ENCODE measurements at regions not wholly inside any gene's neighbourhood (a gene's known extent, or its start where the extent isn't known, plus 50 kb on each side); places are given as distances from the start of the nearest gene placed in this dataset.

DNA sequence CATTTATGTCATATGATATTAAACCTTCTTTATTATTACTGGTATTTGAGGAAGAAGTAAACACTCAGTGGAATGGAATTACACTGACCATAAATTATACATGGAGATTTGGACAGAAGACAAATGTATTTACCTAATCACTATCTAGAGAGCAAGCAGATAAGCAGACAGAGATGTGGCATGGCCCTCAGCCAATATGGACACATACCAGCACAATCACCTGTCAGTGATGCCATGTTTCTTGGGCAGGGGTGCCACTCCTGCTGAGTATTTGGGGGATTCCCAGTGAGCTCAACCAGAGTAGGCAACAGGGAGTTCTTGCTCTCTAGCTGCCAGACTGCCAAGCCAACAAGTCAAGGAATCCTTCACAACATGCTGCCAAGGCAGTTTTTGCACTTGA lies 866.3 kb upstream of the LRRN3 start:
- Histone ChIP-seq H4K20me1 (ENCODE audit: insufficient read depth, low read length) (no peaks in the 10 kb centered on the region), H3K4me3 (ENCODE audit: low read length) (no peak overlapping the region), H3K9me2 (replicated peaks; ENCODE audit: insufficient read depth, low read length) (no peaks in the 10 kb centered on the region), H3K4me2 (ENCODE audit: low read depth, low read length) (no peak overlapping the region), H3K27ac (ENCODE audit: low read length) (no peak overlapping the region), H3K36me3 (replicated peaks; ENCODE audit: insufficient read depth, low read length) (no peaks in the 10 kb centered on the region), H3K4me1 (ENCODE audit: low read length) (no peaks in the 10 kb centered on the region), H3K27me3 (replicated peaks; ENCODE audit: insufficient read depth, low read length) (no peaks in the 10 kb centered on the region), H3K79me2 (ENCODE audit: low read length) (no peaks in the 10 kb centered on the region), H3K9ac (ENCODE audit: low read length) (no peak overlapping the region), H2AFZ (ENCODE audit: low read length) (no peak overlapping the region), H3K9me3 (replicated peaks; ENCODE audit: insufficient read depth, low read length) (no peaks in the 10 kb centered on the region), H3F3A (ENCODE audit: insufficient read depth, low read length) (no peaks in the 10 kb centered on the region)
- DNase-seq = no peak
- TF ChIP-seq, protein P1, sequence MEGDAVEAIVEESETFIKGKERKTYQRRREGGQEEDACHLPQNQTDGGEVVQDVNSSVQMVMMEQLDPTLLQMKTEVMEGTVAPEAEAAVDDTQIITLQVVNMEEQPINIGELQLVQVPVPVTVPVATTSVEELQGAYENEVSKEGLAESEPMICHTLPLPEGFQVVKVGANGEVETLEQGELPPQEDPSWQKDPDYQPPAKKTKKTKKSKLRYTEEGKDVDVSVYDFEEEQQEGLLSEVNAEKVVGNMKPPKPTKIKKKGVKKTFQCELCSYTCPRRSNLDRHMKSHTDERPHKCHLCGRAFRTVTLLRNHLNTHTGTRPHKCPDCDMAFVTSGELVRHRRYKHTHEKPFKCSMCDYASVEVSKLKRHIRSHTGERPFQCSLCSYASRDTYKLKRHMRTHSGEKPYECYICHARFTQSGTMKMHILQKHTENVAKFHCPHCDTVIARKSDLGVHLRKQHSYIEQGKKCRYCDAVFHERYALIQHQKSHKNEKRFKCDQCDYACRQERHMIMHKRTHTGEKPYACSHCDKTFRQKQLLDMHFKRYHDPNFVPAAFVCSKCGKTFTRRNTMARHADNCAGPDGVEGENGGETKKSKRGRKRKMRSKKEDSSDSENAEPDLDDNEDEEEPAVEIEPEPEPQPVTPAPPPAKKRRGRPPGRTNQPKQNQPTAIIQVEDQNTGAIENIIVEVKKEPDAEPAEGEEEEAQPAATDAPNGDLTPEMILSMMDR (IDR thresholded peaks at IDR 0.05; ENCODE audit: low read length) = no peak
- no peak for TF ChIP-seq EZH2phosphoT487 (IDR thresholded peaks at IDR 0.05; ENCODE audit: low read length)

DNA sequence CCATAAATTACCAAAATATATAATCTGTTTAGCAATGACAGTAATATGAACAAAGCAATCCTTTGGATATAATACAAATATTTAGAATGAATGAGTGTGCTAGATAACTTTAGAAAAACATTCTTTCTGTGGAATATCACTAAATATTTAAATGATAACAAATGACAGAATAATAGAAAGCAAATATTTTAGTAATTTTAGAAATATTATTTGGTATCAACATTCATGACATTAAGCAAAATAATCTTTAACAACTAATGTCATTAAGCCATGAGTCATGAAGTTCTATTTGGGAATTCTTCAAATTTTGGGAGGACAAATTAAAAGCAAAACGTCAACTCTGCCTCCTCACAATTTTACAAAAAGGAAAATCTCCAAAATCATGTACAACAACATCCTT lies 844.8 kb upstream of the LRRN3 start:
- no peaks in the 10 kb centered on the region for H3K79me2 ChIP-seq (ENCODE audit: low read length)
- DNase-seq = no peak
- no peak overlapping the region for H3K9ac ChIP-seq (ENCODE audit: low read length)
- H2AFZ ChIP-seq (ENCODE audit: low read length) = no peak overlapping the region
- no peaks in the 10 kb centered on the region for H3K9me3 ChIP-seq (replicated peaks; ENCODE audit: insufficient read depth, low read length)
- no peak overlapping the region for H3K4me2 ChIP-seq (ENCODE audit: low read depth, low read length)
- no peaks in the 10 kb centered on the region for H3K36me3 ChIP-seq (replicated peaks; ENCODE audit: insufficient read depth, low read length)
- no peaks in the 10 kb centered on the region for H3K9me2 ChIP-seq (replicated peaks; ENCODE audit: insufficient read depth, low read length)
- H3K27ac ChIP-seq (ENCODE audit: low read length) = no peak overlapping the region
- H3K4me3 ChIP-seq (ENCODE audit: low read length) = no peak overlapping the region
- TF ChIP-seq EZH2 (optimal IDR thresholded peaks at IDR 0.05; ENCODE audit: low read depth, low read length) (no peak), EZH2phosphoT487 (IDR thresholded peaks at IDR 0.05; ENCODE audit: low read length) (no peak)
- TF ChIP-seq, protein P1 (IDR thresholded peaks at IDR 0.05; ENCODE audit: low read length) = no peak
- no peaks in the 10 kb centered on the region for H3K4me1 ChIP-seq (ENCODE audit: low read length)
- H4K20me1 ChIP-seq (ENCODE audit: insufficient read depth, low read length) = no peaks in the 10 kb centered on the region
- no peaks in the 10 kb centered on the region for H3K27me3 ChIP-seq (replicated peaks; ENCODE audit: insufficient read depth, low read length)
- no peaks in the 10 kb centered on the region for H3F3A ChIP-seq (ENCODE audit: insufficient read depth, low read length)

DNA sequence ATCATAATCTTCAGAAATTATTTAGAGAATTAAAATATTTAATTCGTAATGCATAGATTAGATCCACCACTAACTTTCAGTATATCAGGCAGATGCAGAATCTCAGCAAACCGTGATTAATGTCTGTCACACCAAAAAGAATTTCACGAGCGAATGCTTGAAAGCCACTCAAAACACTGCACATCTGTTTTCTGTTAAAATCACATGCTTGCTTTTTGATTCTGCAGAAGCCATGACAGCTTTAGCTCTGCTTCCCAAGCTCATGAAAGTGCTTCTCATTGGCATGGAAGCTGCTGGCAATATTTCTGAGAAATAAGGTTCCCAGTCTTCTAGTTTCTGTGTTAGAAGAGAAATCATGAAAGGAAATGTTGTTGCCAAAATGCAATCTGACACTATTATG lies 837.8 kb upstream of the LRRN3 start:
- Histone ChIP-seq H3K36me3 (replicated peaks; ENCODE audit: insufficient read depth, low read length) (no peaks in the 10 kb centered on the region), H3K27ac (ENCODE audit: low read length) (no peak overlapping the region), H3K79me2 (ENCODE audit: low read length) (no peaks in the 10 kb centered on the region), H3K9me3 (replicated peaks; ENCODE audit: insufficient read depth, low read length) (no peaks in the 10 kb centered on the region), H3K9ac (ENCODE audit: low read length) (no peak overlapping the region), H3K4me3 (ENCODE audit: low read length) (no peak overlapping the region), H3F3A (ENCODE audit: insufficient read depth, low read length) (no peaks in the 10 kb centered on the region), H3K4me1 (ENCODE audit: low read length) (no peaks in the 10 kb centered on the region), H2AFZ (ENCODE audit: low read length) (no peak overlapping the region), H3K9me2 (replicated peaks; ENCODE audit: insufficient read depth, low read length) (no peaks in the 10 kb centered on the region), H4K20me1 (ENCODE audit: insufficient read depth, low read length) (no peaks in the 10 kb centered on the region), H3K27me3 (replicated peaks; ENCODE audit: insufficient read depth, low read length) (no peaks in the 10 kb centered on the region), H3K4me2 (ENCODE audit: low read depth, low read length) (no peak overlapping the region)
- no peak for TF ChIP-seq EZH2phosphoT487 (IDR thresholded peaks at IDR 0.05; ENCODE audit: low read length)
- TF ChIP-seq, protein P1 (IDR thresholded peaks at IDR 0.05; ENCODE audit: low read length) = no peak
- no peak for TF ChIP-seq EZH2 (optimal IDR thresholded peaks at IDR 0.05; ENCODE audit: low read depth, low read length)
- no peak for DNase-seq

All from MM.1S (cell line).